Ovary (tissue), 7 donors: ENCODE measurements at regions not wholly inside any gene's neighbourhood (a gene's known extent, or its start where the extent isn't known, plus 50 kb on each side); places are given as distances from the start of the nearest gene placed in this dataset.

Experiments used
- DNase-seq, 5 donors: peaks; one replicate each; pipeline ENCODE4 v3.0.0-alpha.2; 2019 to 2020
- H3K27ac ChIP-seq, 2 donors: fragments of 200-600 bp; one replicate each; pipeline versions ENCODE4 v1.5.1 to v1.8.0; 2019 to 2022
- H3K27me3 ChIP-seq: fragments of 200-600 bp; one replicate; pipeline ENCODE4 v1.8.0; 2022
- H3K36me3 ChIP-seq: fragments of 200-600 bp; sonication (generic); one replicate; pipeline ENCODE4 v1.5.1; 2019
- H3K4me1 ChIP-seq: one replicate; pipeline ENCODE4 v1.8.1; 2013; ENCODE audit warnings: mild to moderate bottlenecking, moderate library complexity; ENCODE audit not compliant: insufficient read depth
- H3K4me3 ChIP-seq: fragments of 200-600 bp; sonication (generic); one replicate; pipeline ENCODE4 v1.5.1; 2017
- H3K9me3 ChIP-seq, 2 donors: fragments of 200-600 bp in 1 of 2; sonication (generic) in 1 of 2; one replicate each; pipeline versions ENCODE4 v1.5.1 to v1.8.1; 2013 to 2019; ENCODE audit warnings: mild to moderate bottlenecking in 1 of 2, moderate library complexity in 1 of 2
- EP300 ChIP-seq: sonication (generic); formaldehyde crosslinking; IDR thresholded peaks from one replicate; pipeline ENCODE4 v1.6.1; 2017; ENCODE audit warnings: antibody characterized with exemption
- POLR2A ChIP-seq: fragments of 450-650 bp; IDR thresholded peaks from one replicate; pipeline ENCODE4 v1.6.1; 2017; ENCODE audit warnings: antibody characterized with exemption, mild to moderate bottlenecking, moderate library complexity
- WGBS, 3 donors: extraction: QIAGEN DNeasy Blood & Tissue Kit in 1 of 3; methylation state at CpG; one replicate each; pipeline versions ENCODE4 v1.1.5 to v1.1.7; 2013 to 2017; 5-methylcytosine and 5-hydroxymethylcytosine counted together
- intact Hi-C, 4 donors: fragments of 100-400 bp; cut with DNase I; formaldehyde crosslinking; loops; one replicate each; pipeline versions ENCODE4 v1.11.0 to v1.15.1; 2022 to 2023
- TF ChIP-seq, protein P1 (sequence below), 3 donors: fragments of 450-650 bp in 2 of 3; fragments of 200-600 bp in 1 of 3; IDR thresholded peaks; one replicate each; pipeline versions ENCODE4 v1.5.1 to v1.8.0; 2016 to 2022; ENCODE audit warnings: antibody characterized with exemption in 3 of 3, mild to moderate bottlenecking in 1 of 3
- donor health status: DM: no; HTN: no; CAD: no; lungs with moderate emphysema.
- donor health status: DM: no; HTN: no; CAD: no.
- donor health status: Bipolar disorder and iron deficiency.
- donor health status: DM: no; HTN: no; CAD: no.
- donor health status: DM: yes; HTN: yes; CAD: no.

DNA sequence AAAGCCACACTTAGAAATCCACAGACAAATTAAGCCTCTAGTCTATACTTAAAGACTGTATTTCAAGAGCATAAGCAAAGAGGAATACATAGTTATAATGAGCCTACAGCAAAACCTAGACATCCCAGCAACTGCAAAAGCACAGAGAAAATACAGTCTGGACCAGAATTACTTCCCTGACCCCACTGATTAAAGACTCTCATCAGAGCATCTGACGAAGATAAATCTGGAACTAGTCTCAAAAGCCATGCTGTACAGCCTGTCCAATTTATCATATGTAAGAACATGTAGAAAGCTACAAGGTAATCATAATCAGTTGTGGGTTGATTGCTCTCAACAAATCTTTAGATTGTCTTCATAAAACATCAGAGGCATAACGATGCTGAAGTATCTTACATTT lies 285.1 kb upstream of the CAND1 start:
- H3K27me3 ChIP-seq, result no peaks in the 10 kb centered on the region
- WGBS, 3 donors, result 77 to 86% (median 86%) methylated on average over 2 of the region's 2 CpGs
- H3K9me3 ChIP-seq, result no peaks in the 10 kb centered on the region
- no peak overlapping the region for H3K4me3 ChIP-seq
- TF ChIP-seq POLR2A, result no peak
- TF ChIP-seq, protein P1, sequence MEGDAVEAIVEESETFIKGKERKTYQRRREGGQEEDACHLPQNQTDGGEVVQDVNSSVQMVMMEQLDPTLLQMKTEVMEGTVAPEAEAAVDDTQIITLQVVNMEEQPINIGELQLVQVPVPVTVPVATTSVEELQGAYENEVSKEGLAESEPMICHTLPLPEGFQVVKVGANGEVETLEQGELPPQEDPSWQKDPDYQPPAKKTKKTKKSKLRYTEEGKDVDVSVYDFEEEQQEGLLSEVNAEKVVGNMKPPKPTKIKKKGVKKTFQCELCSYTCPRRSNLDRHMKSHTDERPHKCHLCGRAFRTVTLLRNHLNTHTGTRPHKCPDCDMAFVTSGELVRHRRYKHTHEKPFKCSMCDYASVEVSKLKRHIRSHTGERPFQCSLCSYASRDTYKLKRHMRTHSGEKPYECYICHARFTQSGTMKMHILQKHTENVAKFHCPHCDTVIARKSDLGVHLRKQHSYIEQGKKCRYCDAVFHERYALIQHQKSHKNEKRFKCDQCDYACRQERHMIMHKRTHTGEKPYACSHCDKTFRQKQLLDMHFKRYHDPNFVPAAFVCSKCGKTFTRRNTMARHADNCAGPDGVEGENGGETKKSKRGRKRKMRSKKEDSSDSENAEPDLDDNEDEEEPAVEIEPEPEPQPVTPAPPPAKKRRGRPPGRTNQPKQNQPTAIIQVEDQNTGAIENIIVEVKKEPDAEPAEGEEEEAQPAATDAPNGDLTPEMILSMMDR (IDR thresholded peaks at IDR 0.05), result no peak
- no peak for TF ChIP-seq EP300
- H3K27ac ChIP-seq, result no peak overlapping the region
- H3K36me3 ChIP-seq, result no peaks in the 10 kb centered on the region
- no peaks in the 10 kb centered on the region for H3K4me1 ChIP-seq
- intact Hi-C loops, result no loop called here
- DNase-seq, result no peak

DNA sequence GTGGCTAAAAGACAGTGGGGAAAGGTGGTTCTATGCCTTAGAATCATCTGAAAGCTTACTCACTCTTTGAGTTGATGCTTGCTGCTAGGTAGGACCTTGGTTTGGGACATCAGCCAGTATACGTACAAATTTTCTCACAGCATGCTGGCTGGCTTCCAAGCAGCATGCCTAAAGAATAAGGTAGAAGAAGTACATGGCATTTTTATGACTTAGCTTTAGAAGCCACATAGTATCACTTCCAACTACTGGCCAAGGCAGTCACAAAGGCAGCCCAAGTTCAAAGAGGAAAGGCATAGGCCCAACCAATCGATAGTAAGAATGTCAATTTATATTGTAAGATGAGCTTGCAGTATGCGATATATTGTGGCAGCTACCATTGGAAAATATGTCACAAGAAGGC lies 284.2 kb upstream of the CAND1 start:
- H3K4me3 ChIP-seq, result no peak overlapping the region
- no peaks in the 10 kb centered on the region for H3K36me3 ChIP-seq
- TF ChIP-seq EP300, result no peak
- TF ChIP-seq POLR2A, result no peak
- TF ChIP-seq, protein P1 (IDR thresholded peaks at IDR 0.05), result no peak
- no peaks in the 10 kb centered on the region for H3K4me1 ChIP-seq
- H3K9me3 ChIP-seq, result no peaks in the 10 kb centered on the region
- no peaks in the 10 kb centered on the region for H3K27me3 ChIP-seq
- intact Hi-C loops, result no loop called here
- 75 to 83% (median 76%) methylated on average over 3 of the region's 3 CpGs for WGBS, 3 donors
- no peak for DNase-seq
- H3K27ac ChIP-seq, result no peak overlapping the region

DNA sequence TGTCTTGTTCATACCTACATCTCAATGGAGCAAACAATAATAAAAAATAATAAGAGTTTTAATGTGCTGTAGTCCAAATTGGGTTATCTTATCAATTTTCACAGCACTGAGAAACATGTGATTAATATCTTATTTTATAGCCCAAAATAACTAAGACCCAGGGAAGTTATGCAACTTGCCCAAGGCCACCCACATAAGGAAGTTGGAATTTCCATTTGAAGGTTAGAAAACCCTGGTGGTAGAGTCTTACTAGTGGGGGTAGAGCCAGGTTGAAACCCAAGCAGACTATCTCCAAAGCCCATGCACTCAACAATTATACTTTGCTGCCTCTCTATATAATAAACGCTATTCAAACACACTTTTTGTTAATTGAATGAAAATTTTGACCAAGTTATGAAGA lies 270.0 kb upstream of the CAND1 start:
- H3K9me3 ChIP-seq, result no peaks in the 10 kb centered on the region
- 87 to 97% (median 94%) methylated on average over 1 of the region's 1 CpG for WGBS, 3 donors
- DNase-seq, result no peak
- H3K27me3 ChIP-seq, result no peaks in the 10 kb centered on the region
- H3K27ac ChIP-seq, result no peak overlapping the region
- intact Hi-C loops, result no loop called here
- H3K36me3 ChIP-seq, result no peaks in the 10 kb centered on the region
- H3K4me3 ChIP-seq, result no peak overlapping the region
- TF ChIP-seq, protein P1 (IDR thresholded peaks at IDR 0.05), result no peak
- no peak for TF ChIP-seq EP300
- TF ChIP-seq POLR2A, result no peak
- H3K4me1 ChIP-seq, result no peaks in the 10 kb centered on the region

DNA sequence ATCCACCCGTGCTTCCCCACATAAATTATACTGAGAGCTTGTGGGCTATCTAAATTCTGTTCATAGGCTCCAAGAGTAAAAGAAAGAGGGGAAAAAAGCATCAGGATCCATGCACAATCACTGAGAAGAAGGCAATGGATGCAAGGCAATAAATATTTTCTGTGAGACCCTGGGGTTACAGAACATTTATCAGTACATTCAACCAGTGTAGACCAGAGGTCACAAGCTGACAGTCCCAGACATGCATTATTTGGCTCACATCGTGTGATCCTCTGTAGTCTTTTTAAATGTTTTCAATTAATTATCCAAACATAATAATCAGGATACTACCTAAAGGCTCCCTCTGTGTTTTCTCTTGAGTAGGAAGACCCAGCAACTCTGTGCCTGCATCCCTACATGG lies 267.9 kb upstream of the CAND1 start:
- no peaks in the 10 kb centered on the region for H3K9me3 ChIP-seq
- TF ChIP-seq POLR2A (no peak), EP300 (no peak)
- TF ChIP-seq, protein P1 (IDR thresholded peaks at IDR 0.05), result no peak
- no peak overlapping the region for H3K27ac ChIP-seq
- no peaks in the 10 kb centered on the region for H3K4me1 ChIP-seq
- no peak overlapping the region for H3K4me3 ChIP-seq
- no peak for DNase-seq
- no peaks in the 10 kb centered on the region for H3K36me3 ChIP-seq
- 29 to 40% (median 39%) methylated on average over 2 of the region's 2 CpGs for WGBS, 3 donors
- H3K27me3 ChIP-seq, result no peaks in the 10 kb centered on the region
- intact Hi-C loops, result no loop called here

DNA sequence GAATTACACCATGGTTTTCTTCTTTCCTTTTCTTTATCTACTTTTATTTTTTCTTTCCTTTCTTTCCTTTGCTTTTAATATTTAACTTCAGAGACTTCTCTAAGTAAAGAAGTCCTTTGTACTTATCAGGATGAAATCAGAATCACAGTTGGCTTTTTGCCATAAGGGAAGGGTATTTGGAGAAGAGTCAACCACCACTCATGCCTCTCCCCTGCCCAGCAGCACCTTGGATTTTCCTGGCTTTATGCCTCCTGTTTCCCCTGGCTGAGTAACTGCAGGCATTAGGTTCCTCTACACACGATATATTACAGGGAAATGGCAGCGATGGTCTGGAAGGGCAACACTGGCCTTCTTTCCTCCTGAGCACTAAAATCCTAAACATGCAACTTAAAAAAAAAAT lies 266.4 kb upstream of the CAND1 start:
- TF ChIP-seq EP300 (no peak), POLR2A (no peak)
- TF ChIP-seq, protein P1 (IDR thresholded peaks at IDR 0.05), result no peak
- no peak for DNase-seq
- no peak overlapping the region for H3K27ac ChIP-seq
- H3K9me3 ChIP-seq, result no peaks in the 10 kb centered on the region
- intact Hi-C loops, result no loop called here
- H3K27me3 ChIP-seq, result no peaks in the 10 kb centered on the region
- no peaks in the 10 kb centered on the region for H3K36me3 ChIP-seq
- H3K4me3 ChIP-seq, result no peak overlapping the region
- H3K4me1 ChIP-seq, result no peaks in the 10 kb centered on the region
- 85% methylated on average over 2 of the region's 2 CpGs for WGBS, 3 donors
